A673 (cell line): ENCODE measurements at regions not wholly inside any gene's neighbourhood (a gene's known extent, or its start where the extent isn't known, plus 50 kb on each side); places are given as distances from the start of the nearest gene placed in this dataset.

ENCODE experiments used
- BruUV-seq: library from RNA; stranded (reverse); fragments of 400-500 nt; replicated peaks from 2 replicates; lab custom pipeline; 2021; lab: Mats Ljungman, UMichigan
- CTCF ChIA-PET: fragments of 300-600 bp; sonication (Branson Sonifier 250); formaldehyde crosslinking; loops from one replicate; lab custom pipeline; 2022; ENCODE audit warnings: antibody characterized with exemption; lab: Charles Lee
- POLR2A ChIA-PET: fragments of 300-600 bp; sonication (Branson Sonifier 250); formaldehyde crosslinking; loops from one replicate; lab custom pipeline; 2022; ENCODE audit warnings: antibody characterized with exemption; ENCODE audit not compliant: low non-redundant PET; lab: Charles Lee
- DNase-seq: peaks from one replicate; pipeline ENCODE4 v3.0.0-alpha.2; 2015; ENCODE audit warnings: low spot score
- H3K27ac ChIP-seq: fragments of 200-600 bp; sonication (generic); 2 replicates; pipeline ENCODE4 v1.5.1; 2016; ENCODE audit warnings: mixed run types, low read depth, mild to moderate bottlenecking, mixed read lengths, antibody characterized with exemption, low read length; ENCODE audit not compliant: poor library complexity, severe bottlenecking
- H3K27me3 ChIP-seq: fragments of 200-600 bp; sonication (generic); replicated peaks from 2 replicates; pipeline ENCODE4 v1.6.1; 2017; ENCODE audit warnings: mixed run types, low read depth, mild to moderate bottlenecking, mixed read lengths, antibody characterized with exemption, low read length; ENCODE audit not compliant: insufficient read depth, poor library complexity
- H3K36me3 ChIP-seq: fragments of 200-600 bp; sonication (generic); 2 replicates; pipeline ENCODE4 v1.6.1; 2016; ENCODE audit warnings: mixed run types, mild to moderate bottlenecking, mixed read lengths, antibody characterized with exemption, low read length; ENCODE audit not compliant: insufficient read depth, poor library complexity, severe bottlenecking
- H3K4me1 ChIP-seq: fragments of 200-600 bp; sonication (generic); 2 replicates; pipeline ENCODE4 v1.6.1; 2017; ENCODE audit warnings: mixed run types, mild to moderate bottlenecking, mixed read lengths, antibody characterized with exemption, low read length; ENCODE audit not compliant: insufficient read depth, poor library complexity, severe bottlenecking
- H3K4me3 ChIP-seq: fragments of 200-600 bp; sonication (generic); 2 replicates; pipeline ENCODE4 v1.5.1; 2016; ENCODE audit warnings: low read depth, mixed run types, mild to moderate bottlenecking, mixed read lengths, low read length; ENCODE audit not compliant: poor library complexity, severe bottlenecking
- H3K9me3 ChIP-seq: fragments of 200-600 bp; sonication (generic); 2 replicates; pipeline ENCODE4 v1.6.1; 2016; ENCODE audit warnings: mixed run types, low read depth, mild to moderate bottlenecking, mixed read lengths, antibody characterized with exemption, low read length; ENCODE audit not compliant: poor library complexity, severe bottlenecking
- CTCF ChIP-seq: fragments of 300-800, 200-600 bp; sonication (generic); conservative IDR thresholded peaks from 2 replicates; pipeline ENCODE4 v1.5.1; 2017; ENCODE audit warnings: low read depth, mild to moderate bottlenecking, antibody characterized with exemption, low read length, moderate library complexity, mixed read lengths
- EZH2 ChIP-seq: fragments of 200-600 bp; sonication (generic); IDR thresholded peaks from 2 replicates; pipeline ENCODE4 v1.6.1; 2017; ENCODE audit warnings: borderline replicate concordance, low read depth, mild to moderate bottlenecking, mixed read lengths, antibody characterized with exemption, low read length; ENCODE audit not compliant: poor library complexity, severe bottlenecking
- intact Hi-C: fragments of 100-400 bp; cut with micrococcal nuclease; formaldehyde crosslinking; loops from one replicate; pipeline ENCODE4 v1.10.0; 2022; ENCODE audit not compliant: unreplicated experiment

- no peaks in the 10 kb centered on the region for H3K27me3 ChIP-seq
- no peak for DNase-seq
- no peak overlapping the region for H3K27ac ChIP-seq
- H3K4me1 ChIP-seq = no peaks in the 10 kb centered on the region
- no peak overlapping the region for H3K4me3 ChIP-seq
- CTCF ChIA-PET = no interaction called here
- intact Hi-C loops = no loop called here
- H3K36me3 ChIP-seq = no peaks in the 10 kb centered on the region
- BruUV-seq = no TSS peak
- TF ChIP-seq CTCF (no peak), EZH2 (no peak)
- POLR2A ChIA-PET = no interaction called here
- no peaks in the 10 kb centered on the region for H3K9me3 ChIP-seq
Measured at GRCh38 chr10:123294109-123294508, 139.9 kb downstream of the BUB3 start.

GRCh38 chr10:123294886-123295285 is 140.7 kb downstream of the BUB3 start:
- no peaks in the 10 kb centered on the region for H3K36me3 ChIP-seq
- ChIA-PET CTCF (no interaction called here), POLR2A (no interaction called here)
- H3K27ac ChIP-seq = no peak overlapping the region
- BruUV-seq = no TSS peak
- intact Hi-C loops = no loop called here
- H3K9me3 ChIP-seq = no peaks in the 10 kb centered on the region
- TF ChIP-seq CTCF (no peak), EZH2 (no peak)
- no peak for DNase-seq
- no peak overlapping the region for H3K4me3 ChIP-seq
- no peaks in the 10 kb centered on the region for H3K4me1 ChIP-seq
- H3K27me3 ChIP-seq = no peaks in the 10 kb centered on the region

- H3K27me3 ChIP-seq = no peaks in the 10 kb centered on the region
- no peak overlapping the region for H3K4me3 ChIP-seq
- no peaks in the 10 kb centered on the region for H3K36me3 ChIP-seq
- ChIA-PET CTCF (no interaction called here), POLR2A (no interaction called here)
- intact Hi-C loops = no loop called here
- H3K9me3 ChIP-seq = no peaks in the 10 kb centered on the region
- no TSS peak for BruUV-seq
- no peaks in the 10 kb centered on the region for H3K4me1 ChIP-seq
- DNase-seq = no peak
- no peak for TF ChIP-seq EZH2
- TF ChIP-seq CTCF = no peak
- H3K27ac ChIP-seq = no peak overlapping the region
Measured at GRCh38 chr10:123295644-123296043, 141.4 kb downstream of the BUB3 start.
